Trophoblast cell (in vitro differentiated cells and primary cell): ENCODE measurements at regions not wholly inside any gene's neighbourhood (a gene's known extent, or its start where the extent isn't known, plus 50 kb on each side); places are given as distances from the start of the nearest gene placed in this dataset.
A peak's percentile ranks its signal among the peaks of the same experiment; 100 is the strongest.

Experiments
- DNase-seq, 2 donors: peaks; one replicate each; pipeline ENCODE4 v3.0.0-alpha.2; 2016
- H2AFZ ChIP-seq: 2 replicates; pipeline ENCODE4 v1.6.1; 2013; ENCODE audit warnings: low read length, moderate library complexity, mild to moderate bottlenecking; ENCODE audit not compliant: insufficient read depth, poor library complexity
- H2AK5ac ChIP-seq: 2 replicates; pipeline ENCODE4 v1.6.1; 2013; ENCODE audit warnings: mild to moderate bottlenecking, low read length
- H2BK120ac ChIP-seq: 2 replicates; pipeline ENCODE4 v1.6.1; 2013; ENCODE audit warnings: low read length, mild to moderate bottlenecking, moderate library complexity; ENCODE audit not compliant: insufficient read depth, poor library complexity
- H2BK12ac ChIP-seq: 2 replicates; pipeline ENCODE4 v1.6.1; 2013; ENCODE audit warnings: mild to moderate bottlenecking, low read length, moderate library complexity
- H2BK5ac ChIP-seq: 2 replicates; pipeline ENCODE4 v1.6.1; 2013; ENCODE audit warnings: low read length, low read depth, moderate library complexity, mild to moderate bottlenecking; ENCODE audit not compliant: poor library complexity
- H3K14ac ChIP-seq: 2 replicates; pipeline ENCODE4 v1.6.1; 2013; ENCODE audit warnings: mild to moderate bottlenecking, low read length
- H3K18ac ChIP-seq: 2 replicates; pipeline ENCODE4 v1.6.1; 2013; ENCODE audit warnings: mild to moderate bottlenecking, low read length
- H3K23ac ChIP-seq: 2 replicates; pipeline ENCODE4 v1.6.1; 2013; ENCODE audit warnings: low read length
- H3K27ac ChIP-seq: 2 replicates; pipeline ENCODE4 v1.5.1; 2013; ENCODE audit warnings: low read depth, mild to moderate bottlenecking, inconsistent platforms, low read length, moderate library complexity
- H3K27me3 ChIP-seq: 2 replicates; pipeline ENCODE4 v1.6.1; 2013; ENCODE audit warnings: inconsistent platforms, mild to moderate bottlenecking, low read length, moderate library complexity; ENCODE audit not compliant: insufficient read depth
- H3K36me3 ChIP-seq, 2 experiments: 1 replicate in 1 of 2; 2 replicates in 1 of 2; pipeline ENCODE4 v1.6.1; 2013; ENCODE audit warnings: low read length in 2 of 2, mild to moderate bottlenecking in 2 of 2, moderate library complexity in 1 of 2; ENCODE audit not compliant: insufficient read depth in 2 of 2, control insufficient read depth in 1 of 2
- H3K4ac ChIP-seq: 2 replicates; pipeline ENCODE4 v1.6.1; 2013; ENCODE audit warnings: low read depth, mild to moderate bottlenecking, low read length, moderate library complexity
- H3K4me1 ChIP-seq, 2 experiments: 1 replicate in 1 of 2; 2 replicates in 1 of 2; pipeline ENCODE4 v1.6.1; 2013; ENCODE audit warnings: low read length in 2 of 2, mild to moderate bottlenecking in 2 of 2, moderate library complexity in 1 of 2; ENCODE audit not compliant: insufficient read depth in 2 of 2, control insufficient read depth in 1 of 2
- H3K4me2 ChIP-seq: 2 replicates; pipeline ENCODE4 v1.6.1; 2013; ENCODE audit warnings: inconsistent platforms, mild to moderate bottlenecking, low read length, moderate library complexity
- H3K4me3 ChIP-seq: 2 replicates; pipeline ENCODE4 v1.5.1; 2013; ENCODE audit warnings: mild to moderate bottlenecking, low read depth, low read length, inconsistent platforms
- H3K79me1 ChIP-seq: one replicate; pipeline ENCODE4 v1.6.1; 2013; ENCODE audit warnings: low read length
- H3K79me2 ChIP-seq: 2 replicates; pipeline ENCODE4 v1.6.1; 2013; ENCODE audit warnings: low read length, mild to moderate bottlenecking; ENCODE audit not compliant: control insufficient read depth, insufficient read depth, poor library complexity
- H3K9ac ChIP-seq: 2 replicates; pipeline ENCODE4 v1.6.1; 2013; ENCODE audit warnings: mild to moderate bottlenecking, low read length
- H3K9me3 ChIP-seq: 2 replicates; pipeline ENCODE4 v1.6.1; 2013; ENCODE audit warnings: low read depth, mild to moderate bottlenecking, control low read depth, inconsistent platforms, low read length; ENCODE audit not compliant: insufficient read depth
- H4K12ac ChIP-seq: 2 replicates; pipeline ENCODE4 v1.6.1; 2013; ENCODE audit warnings: low read depth, mild to moderate bottlenecking, low read length, moderate library complexity
- H4K8ac ChIP-seq: 2 replicates; pipeline ENCODE4 v1.6.1; 2013; ENCODE audit warnings: low read depth, mild to moderate bottlenecking, low read length, moderate library complexity
- H4K91ac ChIP-seq: one replicate; pipeline ENCODE4 v1.6.1; 2013; ENCODE audit warnings: low read depth, mild to moderate bottlenecking, low read length, moderate library complexity
- WGBS: extraction: QIAGEN DNeasy Blood & Tissue Kit; methylation state at CpG from one replicate; pipeline ENCODE4 v1.1.7; 2013; ENCODE audit warnings: missing lambda C conversion rate; ENCODE audit not compliant: insufficient read length, insufficient coverage; ENCODE audit errors: extremely low coverage; 5-methylcytosine and 5-hydroxymethylcytosine counted together

DNA sequence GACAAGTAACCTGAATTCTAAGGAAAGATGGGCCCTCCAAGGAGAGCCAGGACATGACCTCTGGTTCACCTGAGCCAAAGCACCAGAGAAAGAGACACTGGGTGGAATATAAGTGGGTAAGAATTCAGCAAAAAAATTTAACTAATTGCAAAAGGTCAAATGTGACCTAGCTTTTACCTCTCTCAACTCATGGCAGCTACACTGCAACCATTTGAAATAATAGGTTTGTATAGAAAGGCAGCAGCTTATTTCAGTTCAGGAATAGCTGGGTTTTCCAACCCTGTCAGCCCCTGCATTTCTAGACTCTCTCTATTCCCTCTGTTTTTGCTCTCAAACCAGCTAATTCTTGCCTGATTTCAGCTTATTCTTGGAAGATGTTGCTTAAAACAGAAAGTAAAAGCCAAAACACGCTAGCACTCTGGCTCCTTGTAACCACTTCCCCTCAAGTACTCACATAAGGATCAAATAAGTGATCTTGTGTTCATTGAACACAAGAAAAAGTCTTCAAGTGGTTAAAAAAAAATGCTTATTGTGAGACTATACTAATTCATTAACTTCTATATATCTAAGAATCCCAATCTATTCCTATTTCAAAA, 101.1 kb upstream of the NR4A3 start:
- H3K79me1 ChIP-seq: no peaks in the 10 kb centered on the region
- no peak overlapping the region for H2BK5ac ChIP-seq
- WGBS: no CpG with 5 or more reads among the region's 1 CpG
- H2BK120ac ChIP-seq: no peak overlapping the region
- no peaks in the 10 kb centered on the region for H3K27me3 ChIP-seq
- no peak for DNase-seq
- no peak overlapping the region for H3K14ac ChIP-seq
- H3K4me1 ChIP-seq: no peaks in the 10 kb centered on the region
- H3K4ac ChIP-seq: no peak overlapping the region
- H3K79me2 ChIP-seq: no peaks in the 10 kb centered on the region
- H3K23ac ChIP-seq: no peak overlapping the region
- no peak overlapping the region for H2BK12ac ChIP-seq
- H2AFZ ChIP-seq: no peak overlapping the region
- H2AK5ac ChIP-seq: no peak overlapping the region
- no peak overlapping the region for H3K18ac ChIP-seq
- H3K36me3 ChIP-seq: no peaks in the 10 kb centered on the region
- H3K9ac ChIP-seq: no peak overlapping the region
- H4K8ac ChIP-seq: no peak overlapping the region
- H3K27ac ChIP-seq: no peak overlapping the region
- H4K12ac ChIP-seq: no peak overlapping the region
- no peak overlapping the region for H4K91ac ChIP-seq
- H3K4me2 ChIP-seq: no peak overlapping the region
- no peaks in the 10 kb centered on the region for H3K9me3 ChIP-seq
- H3K4me3 ChIP-seq: no peak overlapping the region

DNA sequence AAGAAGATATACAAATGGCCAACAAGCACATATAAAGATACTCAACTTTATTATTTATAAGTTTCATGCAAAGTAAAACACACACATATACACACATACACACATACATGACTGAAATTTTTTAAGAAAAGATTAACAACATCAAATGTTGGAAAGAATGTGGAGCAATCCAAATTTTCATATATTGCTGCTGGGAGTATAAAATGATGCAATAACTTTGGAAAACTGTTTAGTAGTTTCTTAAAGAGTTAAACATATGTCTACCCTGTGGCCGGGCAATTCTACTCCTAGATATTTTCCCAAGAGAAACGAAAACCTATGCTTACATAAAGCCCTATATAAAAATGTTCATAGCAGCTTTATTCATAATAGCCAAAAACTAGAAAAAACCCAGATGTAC, 99.8 kb upstream of the NR4A3 start:
- Histone ChIP-seq H3K27ac (no peak overlapping the region), H3K9me3 (no peaks in the 10 kb centered on the region), H3K4ac (no peak overlapping the region), H3K4me2 (no peak overlapping the region), H4K8ac (no peak overlapping the region), H2BK120ac (no peak overlapping the region), H3K4me3 (no peak overlapping the region), H2AK5ac (no peak overlapping the region), H2BK12ac (no peak overlapping the region), H3K23ac (no peak overlapping the region), H4K91ac (no peak overlapping the region), H3K4me1 (no peaks in the 10 kb centered on the region), H2BK5ac (no peak overlapping the region), H3K9ac (no peak overlapping the region), H3K79me2 (no peaks in the 10 kb centered on the region), H3K36me3 (no peaks in the 10 kb centered on the region), H3K27me3 (no peaks in the 10 kb centered on the region), H3K14ac (no peak overlapping the region), H3K79me1 (no peaks in the 10 kb centered on the region), H2AFZ (no peak overlapping the region), H3K18ac (no peak overlapping the region), H4K12ac (no peak overlapping the region)
- no CpG with 5 or more reads among the region's 2 CpGs for WGBS
- DNase-seq: no peak

DNA sequence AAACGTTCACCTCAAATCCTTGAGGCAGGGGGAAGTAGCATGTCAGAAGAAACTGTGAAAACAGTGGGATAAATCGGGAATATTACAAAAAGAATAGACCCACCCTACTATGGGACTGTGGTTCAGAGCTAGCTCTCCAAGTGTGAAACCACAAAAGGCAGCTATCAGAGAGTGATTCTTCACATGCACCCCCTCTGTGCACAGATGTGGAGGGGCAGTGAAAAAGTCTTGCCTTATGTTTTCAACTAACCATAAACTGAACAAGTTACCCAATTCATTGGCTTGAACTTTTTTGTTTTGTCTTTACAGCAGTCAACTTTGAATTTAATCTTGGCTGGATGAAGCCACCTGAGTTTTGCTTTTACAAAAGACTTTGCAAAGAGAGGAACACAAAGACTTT, 98.8 kb upstream of the NR4A3 start:
- H3K14ac ChIP-seq: no peak overlapping the region
- no peaks in the 10 kb centered on the region for H3K27me3 ChIP-seq
- H3K4me1 ChIP-seq: no peaks in the 10 kb centered on the region
- no peaks in the 10 kb centered on the region for H3K36me3 ChIP-seq
- H3K4me2 ChIP-seq: no peak overlapping the region
- no peak for DNase-seq
- H3K9me3 ChIP-seq: no peaks in the 10 kb centered on the region
- no peak overlapping the region for H3K27ac ChIP-seq
- no peaks in the 10 kb centered on the region for H3K79me1 ChIP-seq
- H2AK5ac ChIP-seq: no peak overlapping the region
- H3K4me3 ChIP-seq: no peak overlapping the region
- WGBS: no CpG with 5 or more reads among the region's 2 CpGs
- no peaks in the 10 kb centered on the region for H3K79me2 ChIP-seq
- no peak overlapping the region for H2BK5ac ChIP-seq
- H3K9ac ChIP-seq: no peak overlapping the region
- no peak overlapping the region for H2BK12ac ChIP-seq
- H3K4ac ChIP-seq: no peak overlapping the region
- no peak overlapping the region for H4K12ac ChIP-seq
- no peak overlapping the region for H2BK120ac ChIP-seq
- no peak overlapping the region for H3K23ac ChIP-seq
- no peak overlapping the region for H4K8ac ChIP-seq
- H4K91ac ChIP-seq: no peak overlapping the region
- no peak overlapping the region for H3K18ac ChIP-seq
- no peak overlapping the region for H2AFZ ChIP-seq

DNA sequence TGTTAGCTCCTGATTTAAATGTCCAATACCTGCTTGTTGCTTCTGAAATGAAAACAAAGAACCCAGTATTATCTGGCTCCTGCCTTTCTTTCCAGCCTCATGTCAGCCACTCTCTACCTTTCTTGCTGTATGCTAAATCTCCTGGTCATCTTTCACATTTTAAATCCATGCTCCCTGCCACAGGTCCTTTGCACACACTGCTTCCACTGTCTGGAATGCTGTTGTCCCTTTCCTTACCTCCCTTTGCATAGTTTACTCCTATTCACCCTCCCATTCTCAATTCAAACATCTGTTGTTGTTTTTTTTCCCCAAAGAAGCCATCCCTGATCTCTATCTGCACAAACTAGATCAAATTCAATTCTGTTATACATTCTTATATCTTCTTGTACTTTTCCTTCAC, 97.0 kb upstream of the NR4A3 start:
- H2AFZ ChIP-seq: no peak overlapping the region
- no peak overlapping the region for H2BK5ac ChIP-seq
- no peak overlapping the region for H3K18ac ChIP-seq
- H3K4me1 ChIP-seq: no peaks in the 10 kb centered on the region
- H3K4ac ChIP-seq: no peak overlapping the region
- H3K4me2 ChIP-seq: no peak overlapping the region
- no peaks in the 10 kb centered on the region for H3K9me3 ChIP-seq
- H2AK5ac ChIP-seq: no peak overlapping the region
- H3K79me1 ChIP-seq: no peaks in the 10 kb centered on the region
- no peak overlapping the region for H4K12ac ChIP-seq
- peak overlapping the region; percentile 98 for H3K23ac ChIP-seq
- no peak overlapping the region for H3K4me3 ChIP-seq
- H3K9ac ChIP-seq: no peak overlapping the region
- H3K14ac ChIP-seq: no peak overlapping the region
- no peaks in the 10 kb centered on the region for H3K27me3 ChIP-seq
- no peak overlapping the region for H3K27ac ChIP-seq
- H3K36me3 ChIP-seq: no peaks in the 10 kb centered on the region
- H2BK120ac ChIP-seq: no peak overlapping the region
- H2BK12ac ChIP-seq: no peak overlapping the region
- no peak overlapping the region for H4K8ac ChIP-seq
- no peak for DNase-seq
- no peak overlapping the region for H4K91ac ChIP-seq
- H3K79me2 ChIP-seq: no peaks in the 10 kb centered on the region
